ENCODE measurements at regions not wholly inside any gene's neighbourhood (a gene's known extent, or its start where the extent isn't known, plus 50 kb on each side); places are given as distances from the start of the nearest gene placed in this dataset.

DNA sequence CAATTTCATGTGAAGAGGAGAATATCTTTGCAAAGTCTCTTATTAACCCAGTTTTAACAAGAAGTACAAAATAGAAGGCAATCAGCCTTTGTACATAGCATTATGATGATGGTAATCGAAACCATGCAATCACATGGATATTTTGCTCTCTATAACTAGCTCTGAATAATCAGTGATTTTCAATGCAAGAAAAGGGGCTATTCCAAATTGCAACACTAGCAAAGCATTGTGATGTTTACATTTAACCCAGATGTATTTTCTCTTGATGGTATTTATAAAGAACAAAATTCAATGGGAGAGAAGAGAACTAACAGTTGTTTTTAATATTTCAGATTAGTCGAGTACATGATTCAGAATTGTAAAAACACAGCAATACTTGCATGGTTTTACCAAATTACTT, 437.5 kb upstream of the DMAC1 start:
- peaks cover 0 to 9% (median 0%) of the 10 kb centered on the region in 3 donors for H3K4me1 ChIP-seq
- H3K36me3 ChIP-seq = no peaks in the 10 kb centered on the region
- DNase-seq = no peak
- TF ChIP-seq POLR2A (IDR thresholded peaks at IDR 0.05) = no peak
- TF ChIP-seq, protein P1, sequence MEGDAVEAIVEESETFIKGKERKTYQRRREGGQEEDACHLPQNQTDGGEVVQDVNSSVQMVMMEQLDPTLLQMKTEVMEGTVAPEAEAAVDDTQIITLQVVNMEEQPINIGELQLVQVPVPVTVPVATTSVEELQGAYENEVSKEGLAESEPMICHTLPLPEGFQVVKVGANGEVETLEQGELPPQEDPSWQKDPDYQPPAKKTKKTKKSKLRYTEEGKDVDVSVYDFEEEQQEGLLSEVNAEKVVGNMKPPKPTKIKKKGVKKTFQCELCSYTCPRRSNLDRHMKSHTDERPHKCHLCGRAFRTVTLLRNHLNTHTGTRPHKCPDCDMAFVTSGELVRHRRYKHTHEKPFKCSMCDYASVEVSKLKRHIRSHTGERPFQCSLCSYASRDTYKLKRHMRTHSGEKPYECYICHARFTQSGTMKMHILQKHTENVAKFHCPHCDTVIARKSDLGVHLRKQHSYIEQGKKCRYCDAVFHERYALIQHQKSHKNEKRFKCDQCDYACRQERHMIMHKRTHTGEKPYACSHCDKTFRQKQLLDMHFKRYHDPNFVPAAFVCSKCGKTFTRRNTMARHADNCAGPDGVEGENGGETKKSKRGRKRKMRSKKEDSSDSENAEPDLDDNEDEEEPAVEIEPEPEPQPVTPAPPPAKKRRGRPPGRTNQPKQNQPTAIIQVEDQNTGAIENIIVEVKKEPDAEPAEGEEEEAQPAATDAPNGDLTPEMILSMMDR (IDR thresholded peaks at IDR 0.05) = no peak
- H3K9me3 ChIP-seq = no peaks in the 10 kb centered on the region
- WGBS, 2 donors = 73 to 82% methylated on average over 2 of the region's 2 CpGs
- H3K4me3 ChIP-seq = no peak overlapping the region
- intact Hi-C loops (cut with DNase I) = no loop called here
- H3K27me3 ChIP-seq = peaks cover 0 to 47% (median 1%) of the 10 kb centered on the region in 4 donors
- no peak overlapping the region for H3K27ac ChIP-seq

DNA sequence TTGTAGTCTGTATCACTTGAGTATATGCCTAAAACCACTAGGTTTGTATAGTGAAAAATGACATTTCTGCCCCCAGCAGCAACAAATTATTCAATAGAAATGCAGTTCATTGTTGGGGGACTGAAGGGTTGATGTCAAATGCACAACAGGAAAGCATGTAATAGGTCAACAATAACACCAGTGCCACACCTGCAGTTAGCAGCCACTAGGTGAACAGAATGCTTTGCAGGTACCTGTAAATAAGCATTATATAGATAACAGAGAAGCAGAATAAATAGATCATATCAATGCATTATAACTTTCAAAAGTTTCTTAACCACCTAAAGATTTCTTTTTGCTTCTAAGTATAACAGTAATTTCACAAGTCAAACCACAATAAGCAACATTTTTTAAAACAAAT, 435.9 kb upstream of the DMAC1 start:
- Histone ChIP-seq H3K4me1 (no peaks in the 10 kb centered on the region), H3K9me3 (no peaks in the 10 kb centered on the region), H3K36me3 (no peaks in the 10 kb centered on the region), H3K4me3 (no peak overlapping the region), H3K27ac (no peak overlapping the region), H3K27me3 (peaks cover 0 to 40% (median 1%) of the 10 kb centered on the region in 4 donors)
- no peak for TF ChIP-seq POLR2A (IDR thresholded peaks at IDR 0.05)
- TF ChIP-seq, protein P1 (IDR thresholded peaks at IDR 0.05) = no peak
- intact Hi-C loops (cut with DNase I) = no loop called here
- DNase-seq = no peak

DNA sequence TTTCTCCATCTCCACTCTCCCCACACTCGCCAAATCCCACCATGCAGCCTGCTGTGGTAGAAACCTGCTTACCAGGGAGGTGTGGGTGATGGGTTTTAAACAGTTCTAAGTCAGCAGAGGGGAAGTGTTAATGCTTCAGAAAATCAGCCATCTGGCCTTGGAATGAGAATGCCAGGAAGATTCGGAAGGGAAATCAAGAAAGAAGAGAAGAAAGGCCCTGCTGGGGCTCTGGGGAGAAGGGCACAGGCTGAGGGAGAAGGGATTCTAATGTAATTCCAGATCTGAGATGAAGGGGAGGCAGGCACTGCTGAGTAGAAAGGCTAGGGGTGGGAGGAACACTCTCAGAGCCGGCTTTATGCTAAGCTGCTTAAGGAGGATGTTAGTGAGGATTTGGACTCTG, 434.7 kb upstream of the DMAC1 start:
- Histone ChIP-seq H3K9me3 (no peaks in the 10 kb centered on the region), H3K4me3 (no peak overlapping the region), H3K36me3 (no peaks in the 10 kb centered on the region), H3K27ac (no peak overlapping the region), H3K4me1 (no peaks in the 10 kb centered on the region), H3K27me3 (peaks cover 0 to 28% (median 1%) of the 10 kb centered on the region in 4 donors)
- 73 to 75% methylated on average over 3 of the region's 3 CpGs for WGBS, 2 donors
- no peak for DNase-seq
- intact Hi-C loops (cut with DNase I) = no loop called here
- TF ChIP-seq POLR2A (IDR thresholded peaks at IDR 0.05) = no peak
- TF ChIP-seq, protein P1 (IDR thresholded peaks at IDR 0.05) = no peak

DNA sequence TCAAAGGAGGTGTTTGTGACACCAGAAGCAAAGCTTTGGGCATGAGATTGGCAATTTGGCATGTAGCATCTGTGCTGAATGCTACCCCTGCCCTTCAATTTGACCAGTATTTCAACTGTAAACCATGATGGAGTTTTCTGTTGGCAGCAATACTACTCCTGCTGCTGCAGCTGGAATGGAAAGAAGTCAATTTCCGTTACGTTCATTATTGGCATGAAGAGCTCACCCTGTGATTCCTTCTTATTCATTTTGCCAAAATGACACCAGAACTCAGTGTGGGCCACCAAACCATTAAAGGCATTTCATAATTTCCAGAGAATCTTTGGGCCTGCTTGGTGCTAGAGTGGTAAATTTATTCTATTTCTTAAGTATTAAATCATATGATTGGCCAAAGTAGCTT, 433.1 kb upstream of the DMAC1 start:
- DNase-seq = no peak
- Histone ChIP-seq H3K9me3 (no peaks in the 10 kb centered on the region), H3K4me1 (no peaks in the 10 kb centered on the region), H3K27ac (no peak overlapping the region), H3K4me3 (no peak overlapping the region), H3K36me3 (no peaks in the 10 kb centered on the region), H3K27me3 (peaks cover 0 to 15% (median 1%) of the 10 kb centered on the region in 4 donors)
- intact Hi-C loops (cut with DNase I) = no loop called here
- no peak for TF ChIP-seq POLR2A (IDR thresholded peaks at IDR 0.05)
- TF ChIP-seq, protein P1 (IDR thresholded peaks at IDR 0.05) = no peak
- WGBS, 2 donors = 70 to 97% methylated on average over 2 of the region's 2 CpGs

DNA sequence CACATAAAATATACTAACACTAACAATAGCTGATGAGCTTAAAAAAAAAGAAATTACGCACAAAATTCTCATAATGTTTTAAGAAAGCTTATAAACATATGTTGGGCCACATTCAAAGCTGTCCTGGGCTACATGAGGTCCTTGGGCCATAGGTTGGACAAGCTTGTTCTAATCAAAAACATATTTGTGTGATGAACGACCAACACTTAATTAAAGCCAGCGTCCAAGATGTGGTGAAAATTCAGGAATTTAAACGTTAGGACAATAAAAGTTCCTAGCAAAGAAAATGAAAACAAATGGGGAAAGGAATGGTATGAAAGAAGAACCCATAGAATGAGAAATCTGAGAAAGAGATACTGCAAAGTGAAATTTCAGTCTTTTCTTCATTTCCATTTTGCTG, 429.6 kb upstream of the DMAC1 start:
- no peaks in the 10 kb centered on the region for H3K36me3 ChIP-seq
- peaks cover 0 to 3% (median 0%) of the 10 kb centered on the region in 4 donors for H3K27me3 ChIP-seq
- no peaks in the 10 kb centered on the region for H3K4me1 ChIP-seq
- no peak overlapping the region for H3K27ac ChIP-seq
- no peaks in the 10 kb centered on the region for H3K9me3 ChIP-seq
- DNase-seq = no peak
- WGBS, 2 donors = 69 to 76% methylated on average over 4 of the region's 4 CpGs
- no peak for TF ChIP-seq POLR2A (IDR thresholded peaks at IDR 0.05)
- TF ChIP-seq, protein P1 (IDR thresholded peaks at IDR 0.05) = no peak
- H3K4me3 ChIP-seq = no peak overlapping the region
- intact Hi-C loops (cut with DNase I) = no loop called here
